ENCODE measurements at regions not wholly inside any gene's neighbourhood (a gene's known extent, or its start where the extent isn't known, plus 50 kb on each side); places are given as distances from the start of the nearest gene placed in this dataset.

- TF ChIP-seq CTCF (IDR thresholded peaks at IDR 0.05; ENCODE audit: low read depth, low read length) = no peak
- TF ChIP-seq EZH2phosphoT487 (IDR thresholded peaks at IDR 0.05; ENCODE audit: low read depth) = no peak
Measured at GRCh38 chr15:85889956-85890619, 95.4 kb upstream of the KLHL25 start.
